ENCODE measurements at regions not wholly inside any gene's neighbourhood (a gene's known extent, or its start where the extent isn't known, plus 50 kb on each side); places are given as distances from the start of the nearest gene placed in this dataset.

- ChIA-PET CTCF (no interaction called here), POLR2A (no interaction called here)
- no peak for DNase-seq (ENCODE audit: extremely low spot score)
- TF ChIP-seq, protein P1, sequence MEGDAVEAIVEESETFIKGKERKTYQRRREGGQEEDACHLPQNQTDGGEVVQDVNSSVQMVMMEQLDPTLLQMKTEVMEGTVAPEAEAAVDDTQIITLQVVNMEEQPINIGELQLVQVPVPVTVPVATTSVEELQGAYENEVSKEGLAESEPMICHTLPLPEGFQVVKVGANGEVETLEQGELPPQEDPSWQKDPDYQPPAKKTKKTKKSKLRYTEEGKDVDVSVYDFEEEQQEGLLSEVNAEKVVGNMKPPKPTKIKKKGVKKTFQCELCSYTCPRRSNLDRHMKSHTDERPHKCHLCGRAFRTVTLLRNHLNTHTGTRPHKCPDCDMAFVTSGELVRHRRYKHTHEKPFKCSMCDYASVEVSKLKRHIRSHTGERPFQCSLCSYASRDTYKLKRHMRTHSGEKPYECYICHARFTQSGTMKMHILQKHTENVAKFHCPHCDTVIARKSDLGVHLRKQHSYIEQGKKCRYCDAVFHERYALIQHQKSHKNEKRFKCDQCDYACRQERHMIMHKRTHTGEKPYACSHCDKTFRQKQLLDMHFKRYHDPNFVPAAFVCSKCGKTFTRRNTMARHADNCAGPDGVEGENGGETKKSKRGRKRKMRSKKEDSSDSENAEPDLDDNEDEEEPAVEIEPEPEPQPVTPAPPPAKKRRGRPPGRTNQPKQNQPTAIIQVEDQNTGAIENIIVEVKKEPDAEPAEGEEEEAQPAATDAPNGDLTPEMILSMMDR (IDR thresholded peaks at IDR 0.05; ENCODE audit: control extremely low read depth, extremely low read depth, low read depth, missing control alignments) = no peak
Measured at GRCh38 chr6:168208402-168208801, 111.2 kb downstream of the DACT2 start.

- ChIA-PET CTCF (no interaction called here), POLR2A (no interaction called here)
- TF ChIP-seq, protein P1 (IDR thresholded peaks at IDR 0.05; ENCODE audit: control extremely low read depth, extremely low read depth, low read depth, missing control alignments) = no peak
- DNase-seq (ENCODE audit: extremely low spot score) = no peak
Measured at GRCh38 chr6:168207421-168208175, 112.0 kb downstream of the DACT2 start.

DNA sequence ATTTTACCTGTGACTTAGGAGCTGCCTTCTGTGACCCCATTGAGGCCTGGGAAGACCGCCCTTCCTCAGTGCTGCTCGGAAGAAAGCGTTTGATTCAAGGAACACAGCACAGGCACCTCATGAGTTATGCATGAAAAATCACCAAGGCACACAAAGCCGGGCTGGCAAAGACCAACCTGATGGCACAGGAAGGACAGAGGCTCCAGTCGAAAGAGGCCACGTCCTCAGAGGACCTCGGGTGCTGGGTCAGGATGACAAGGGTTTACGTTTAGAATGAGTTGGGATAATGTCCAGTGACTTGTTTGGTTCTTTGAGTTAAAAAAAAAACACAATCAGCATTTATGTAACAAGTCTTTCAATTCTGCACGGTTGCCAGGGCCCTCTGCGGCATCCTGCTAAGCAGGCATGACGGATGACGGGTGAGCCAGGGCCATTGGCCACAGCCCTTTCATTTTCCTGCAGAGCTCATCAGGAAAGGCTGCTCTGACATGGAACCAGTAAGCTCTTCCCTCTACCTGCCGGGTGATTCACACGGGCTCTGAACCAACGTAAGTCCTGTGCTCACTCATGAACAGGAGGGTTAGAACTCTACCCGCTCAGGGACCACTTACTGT is 112.8 kb downstream of the DACT2 start:
- TF ChIP-seq, protein P1 (IDR thresholded peaks at IDR 0.05; ENCODE audit: control extremely low read depth, extremely low read depth, low read depth, missing control alignments) = no peak
- ChIA-PET POLR2A (no interaction called here), CTCF (no interaction called here)
- no peak for DNase-seq (ENCODE audit: extremely low spot score)

GRCh38 chr6:168206186-168206585 is 113.4 kb downstream of the DACT2 start:
- ChIA-PET CTCF (no interaction called here), POLR2A (no interaction called here)
- DNase-seq (ENCODE audit: extremely low spot score) = no peak
- TF ChIP-seq, protein P1 (IDR thresholded peaks at IDR 0.05; ENCODE audit: control extremely low read depth, extremely low read depth, low read depth, missing control alignments) = no peak

DNA sequence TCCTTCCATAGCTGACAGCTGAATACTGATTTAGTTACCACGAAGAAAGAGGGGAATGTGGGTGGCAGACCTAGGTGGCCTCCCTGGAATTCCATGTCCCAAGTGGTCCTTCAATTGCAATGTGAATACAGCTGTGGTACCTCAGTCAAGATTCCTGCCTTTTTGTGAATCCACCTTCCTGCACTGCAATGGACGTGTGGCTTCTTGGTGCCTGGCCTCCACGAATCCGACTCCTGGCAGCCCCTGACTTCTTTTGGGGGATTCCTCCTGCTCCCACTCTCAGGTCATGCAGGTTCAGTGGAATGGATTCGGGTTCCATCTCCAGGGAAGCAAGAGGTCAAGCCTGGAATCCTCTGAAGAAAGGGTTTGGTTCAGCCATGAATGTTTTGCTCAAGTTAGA is 117.8 kb downstream of the DACT2 start:
- ChIA-PET POLR2A (no interaction called here), CTCF (no interaction called here)
- DNase-seq (ENCODE audit: extremely low spot score) = no peak
- TF ChIP-seq, protein P1 (IDR thresholded peaks at IDR 0.05; ENCODE audit: control extremely low read depth, extremely low read depth, low read depth, missing control alignments) = no peak

DNA sequence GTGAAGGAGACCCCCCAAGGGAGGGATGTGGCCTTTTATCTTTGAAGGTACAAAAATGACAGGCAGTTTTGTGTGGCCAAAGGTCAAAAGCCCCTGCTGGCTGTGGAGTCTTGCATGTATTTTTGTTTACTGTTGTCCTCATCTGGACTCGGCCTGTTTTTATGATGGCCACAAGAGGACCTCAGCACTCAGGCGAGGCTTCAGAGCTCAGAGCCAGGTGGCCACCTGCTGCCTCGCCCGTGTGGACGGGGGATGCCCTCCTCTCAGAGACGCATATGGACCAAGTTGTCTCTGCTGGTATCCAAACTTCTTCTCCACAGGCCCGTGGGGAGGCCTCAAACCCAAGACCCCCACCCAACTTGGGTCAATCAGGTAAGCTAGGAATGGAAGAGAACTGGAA is 118.2 kb downstream of the DACT2 start:
- ChIA-PET POLR2A (no interaction called here), CTCF (no interaction called here)
- no peak for DNase-seq (ENCODE audit: extremely low spot score)
- TF ChIP-seq, protein P1 (IDR thresholded peaks at IDR 0.05; ENCODE audit: control extremely low read depth, extremely low read depth, low read depth, missing control alignments) = no peak

Measured in GM10248 (cell line).